AG04450 (cell line): ENCODE measurements at regions not wholly inside any gene's neighbourhood (a gene's known extent, or its start where the extent isn't known, plus 50 kb on each side); places are given as distances from the start of the nearest gene placed in this dataset.
A peak's percentile ranks its signal among the peaks of the same experiment; 100 is the strongest.

Experiments
- CTCF ChIA-PET: fragments of 300-600, 350-600 bp; formaldehyde crosslinking; extraction: SDS; loops from one replicate; lab custom pipeline; 2022; ENCODE audit warnings: antibody characterized with exemption, inconsistent platforms; lab: Charles Lee
- POLR2A ChIA-PET: fragments of 350-600 bp; formaldehyde crosslinking; extraction: SDS; loops from one replicate; lab custom pipeline; 2021; ENCODE audit warnings: antibody characterized with exemption, inconsistent platforms; lab: Yijun Ruan, JAX
- DNase-seq: peaks from one replicate; pipeline ENCODE4 v3.0.0-alpha.2; 2011; ENCODE audit warnings: low read depth, low spot score
- H3K27ac ChIP-seq: one replicate; pipeline ENCODE4 v1.5.1; 2012; ENCODE audit warnings: low read depth, low read length, control low read depth
- H3K27me3 ChIP-seq: one replicate; pipeline ENCODE4 v1.6.0; 2012; ENCODE audit warnings: low read length; ENCODE audit not compliant: control insufficient read depth, insufficient read depth
- H3K4me3 ChIP-seq: 2 replicates; pipeline ENCODE4 v1.5.1; 2011; ENCODE audit warnings: mild to moderate bottlenecking, low read depth, low read length, control low read depth
- H3K9me3 ChIP-seq: 2 replicates; pipeline ENCODE4 v1.5.1; 2012; ENCODE audit warnings: low read length; ENCODE audit not compliant: control insufficient read depth, insufficient read depth
- CTCF ChIP-seq: IDR thresholded peaks from 2 replicates; pipeline ENCODE4 v1.5.1; 2011; ENCODE audit warnings: low read depth, low read length, control low read depth, inconsistent platforms

- ChIA-PET CTCF (interaction anchor here (0.9 to 1.0 kb wide), 3 partner anchors 21 to 259 kb away, joined by 3 read pairs; no protein-coding TSS in a partner anchor), POLR2A (no interaction called here)
- Histone ChIP-seq H3K4me3 (no peak overlapping the region), H3K27me3 (no peaks in the 10 kb centered on the region), H3K9me3 (no peaks in the 10 kb centered on the region), H3K27ac (peak overlapping the region; percentile 43)
- DNase-seq: peak; percentile 56
- TF ChIP-seq CTCF: no peak
These were observed 88.3 kb upstream of the COL21A1 start for GRCh38 chr6:56335726-56336125.

GRCh38 chr6:56334937-56335336, 87.6 kb upstream of the COL21A1 start:
- DNase-seq: no peak
- TF ChIP-seq CTCF: no peak
- H3K9me3 ChIP-seq: no peaks in the 10 kb centered on the region
- POLR2A ChIA-PET: no interaction called here
- no peak overlapping the region for H3K4me3 ChIP-seq
- no peaks in the 10 kb centered on the region for H3K27me3 ChIP-seq
- H3K27ac ChIP-seq: no peak overlapping the region
- CTCF ChIA-PET: interaction anchor here (0.9 to 1.0 kb wide), 2 partner anchors 21 to 235 kb away, joined by 3 read pairs; no protein-coding TSS in a partner anchor

- H3K27me3 ChIP-seq: no peaks in the 10 kb centered on the region
- ChIA-PET POLR2A (no interaction called here), CTCF (interaction anchor here (0.6 to 3.6 kb wide), 4 partner anchors 15 to 275 kb away, joined by 4 to 28 read pairs (median 9); no protein-coding TSS in a partner anchor)
- no peaks in the 10 kb centered on the region for H3K9me3 ChIP-seq
- no peak overlapping the region for H3K4me3 ChIP-seq
- DNase-seq: no peak
- peak overlapping the region; percentile 41 for H3K27ac ChIP-seq
- TF ChIP-seq CTCF: no peak
These were observed 82.1 kb upstream of the COL21A1 start for GRCh38 chr6:56329271-56330050.

- DNase-seq: no peak
- ChIA-PET POLR2A (no interaction called here), CTCF (interaction anchor here (0.6 to 3.6 kb wide), 4 partner anchors 14 to 274 kb away, joined by 4 to 28 read pairs (median 9); no protein-coding TSS in a partner anchor)
- TF ChIP-seq CTCF: no peak
- no peaks in the 10 kb centered on the region for H3K9me3 ChIP-seq
- no peaks in the 10 kb centered on the region for H3K27me3 ChIP-seq
- H3K4me3 ChIP-seq: no peak overlapping the region
- no peak overlapping the region for H3K27ac ChIP-seq
These were observed 81.3 kb upstream of the COL21A1 start for GRCh38 chr6:56328728-56329090.
